ENCODE measurements at regions not wholly inside any gene's neighbourhood (a gene's known extent, or its start where the extent isn't known, plus 50 kb on each side); places are given as distances from the start of the nearest gene placed in this dataset.

DNA sequence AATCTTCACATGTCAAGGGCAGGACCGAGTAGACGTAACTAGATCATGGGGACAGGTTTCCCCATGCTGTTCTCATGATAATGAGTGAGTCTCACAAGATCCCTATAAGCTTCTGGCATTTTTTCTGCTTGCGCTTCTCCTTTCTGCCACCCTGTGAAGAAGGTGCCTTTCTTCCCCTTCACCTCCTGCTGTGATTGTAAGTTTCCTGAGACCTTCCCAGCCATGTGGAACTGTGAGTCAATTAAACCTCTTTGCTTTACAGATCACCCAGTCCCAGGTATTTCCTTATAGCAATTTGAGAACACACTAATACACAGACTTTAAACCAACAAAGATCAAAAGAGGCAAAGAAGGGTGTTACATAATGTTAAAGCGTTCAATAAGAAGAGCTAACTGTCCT, 156.6 kb upstream of the UBE2E2 start:
- Histone ChIP-seq H2AK5ac (ENCODE audit: insufficient read length, low read length) (no peak overlapping the region), H3K23ac (ENCODE audit: insufficient read length, low read depth, low read length) (no peak overlapping the region), H4K91ac (ENCODE audit: insufficient read length, low read depth, low read length) (no peak overlapping the region), H3K79me2 (ENCODE audit: insufficient read depth, low read length) (no peaks in the 10 kb centered on the region), H3K14ac (ENCODE audit: insufficient read depth, low read length) (no peak overlapping the region), H2BK120ac (ENCODE audit: low read depth, low read length, poor library complexity, severe bottlenecking) (no peak overlapping the region), H3K27me3 (ENCODE audit: insufficient read depth, low read length) (no peaks in the 10 kb centered on the region), H2BK12ac (ENCODE audit: insufficient read length, low read depth, low read length) (no peak overlapping the region), H3K9ac (ENCODE audit: extremely low read depth, insufficient read length, low read length) (no peak overlapping the region), H3K4me1 (ENCODE audit: insufficient read depth, low read length) (no peaks in the 10 kb centered on the region), H3T11ph (ENCODE audit: low read length) (no peak overlapping the region), H3K9me3 (ENCODE audit: control insufficient read depth, low read depth, low read length) (no peaks in the 10 kb centered on the region), H3K4ac (ENCODE audit: low read depth, low read length) (no peak overlapping the region), H2BK15ac (ENCODE audit: low read depth, low read length) (no peak overlapping the region), H2BK5ac (ENCODE audit: insufficient read length, low read length) (no peak overlapping the region), H3K27ac (ENCODE audit: insufficient read length, low read depth, low read length) (no peak overlapping the region), H4K20me1 (ENCODE audit: control insufficient read depth, insufficient read depth, insufficient read length) (no peaks in the 10 kb centered on the region), H3K4me2 (ENCODE audit: insufficient read depth, insufficient read length, low read length) (no peak overlapping the region), H3K79me1 (ENCODE audit: insufficient read depth, low read depth, low read length, poor library complexity, severe bottlenecking) (no peaks in the 10 kb centered on the region), H4K8ac (replicated peaks; ENCODE audit: insufficient read length, low read depth, low read length) (no peak overlapping the region), H2BK20ac (ENCODE audit: low read depth, low read length, poor library complexity, severe bottlenecking) (no peak overlapping the region), H4K5ac (ENCODE audit: insufficient read length, low read depth, low read length) (no peak overlapping the region), H3K23me2 (ENCODE audit: insufficient read length, low read depth, low read length, poor library complexity, severe bottlenecking) (no peaks in the 10 kb centered on the region), H3K18ac (ENCODE audit: insufficient read length, low read depth, low read length) (no peak overlapping the region), H2AFZ (ENCODE audit: low read length) (no peak overlapping the region), H3K56ac (ENCODE audit: insufficient read length, low read depth, low read length) (no peak overlapping the region)
- DNase-seq = no peak
- TF ChIP-seq, protein P1, sequence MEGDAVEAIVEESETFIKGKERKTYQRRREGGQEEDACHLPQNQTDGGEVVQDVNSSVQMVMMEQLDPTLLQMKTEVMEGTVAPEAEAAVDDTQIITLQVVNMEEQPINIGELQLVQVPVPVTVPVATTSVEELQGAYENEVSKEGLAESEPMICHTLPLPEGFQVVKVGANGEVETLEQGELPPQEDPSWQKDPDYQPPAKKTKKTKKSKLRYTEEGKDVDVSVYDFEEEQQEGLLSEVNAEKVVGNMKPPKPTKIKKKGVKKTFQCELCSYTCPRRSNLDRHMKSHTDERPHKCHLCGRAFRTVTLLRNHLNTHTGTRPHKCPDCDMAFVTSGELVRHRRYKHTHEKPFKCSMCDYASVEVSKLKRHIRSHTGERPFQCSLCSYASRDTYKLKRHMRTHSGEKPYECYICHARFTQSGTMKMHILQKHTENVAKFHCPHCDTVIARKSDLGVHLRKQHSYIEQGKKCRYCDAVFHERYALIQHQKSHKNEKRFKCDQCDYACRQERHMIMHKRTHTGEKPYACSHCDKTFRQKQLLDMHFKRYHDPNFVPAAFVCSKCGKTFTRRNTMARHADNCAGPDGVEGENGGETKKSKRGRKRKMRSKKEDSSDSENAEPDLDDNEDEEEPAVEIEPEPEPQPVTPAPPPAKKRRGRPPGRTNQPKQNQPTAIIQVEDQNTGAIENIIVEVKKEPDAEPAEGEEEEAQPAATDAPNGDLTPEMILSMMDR (conservative IDR thresholded peaks at IDR 0.05) = no peak
- Mint-ChIP-seq H3K9me3 (peaks cover 27 to 30% of the 10 kb centered on the region in 2 experiments), H3K27me3 (ENCODE audit: low read depth) (no peaks in the 10 kb centered on the region), H3K27ac (no peak overlapping the region), H3K4me3 (no peak overlapping the region), H3K4me1 (peaks cover 0 to 4% of the 10 kb centered on the region in 2 experiments; a peak in 2 of 4 replicates), H3K36me3 (ENCODE audit: insufficient read depth in 1 of 3, low read depth in 3 of 3) (peaks cover 10 to 24% (median 10%) of the 10 kb centered on the region in 3 experiments)
- WGBS (ENCODE audit: extremely low coverage, insufficient read length, low lambda C conversion rate) = no CpG with 5 or more reads among the region's 4 CpGs
